ENCODE measurements at regions not wholly inside any gene's neighbourhood (a gene's known extent, or its start where the extent isn't known, plus 50 kb on each side); places are given as distances from the start of the nearest gene placed in this dataset.

DNA sequence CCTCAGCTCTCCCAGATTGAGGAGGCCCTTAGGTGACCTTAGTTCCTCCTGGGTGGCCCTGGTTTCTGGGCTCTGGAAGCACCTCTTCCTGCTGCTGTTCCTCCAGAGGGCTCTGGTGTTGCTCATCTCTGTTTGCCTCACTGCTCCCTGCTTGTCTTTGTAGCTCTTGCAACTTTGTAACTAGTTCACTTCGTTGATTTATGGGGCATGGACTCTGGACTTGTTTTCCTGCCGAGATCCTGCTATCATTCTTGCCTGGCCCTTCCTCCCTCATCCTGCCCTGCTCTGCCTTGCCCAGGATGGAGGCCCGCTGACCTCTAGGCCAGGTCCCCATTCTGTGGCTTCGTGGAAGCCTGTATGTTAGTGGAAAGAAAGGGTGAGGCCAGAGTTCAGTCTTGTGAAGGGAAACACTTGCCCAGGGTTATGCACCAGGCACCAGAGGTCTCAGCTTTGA, 169.3 kb downstream of the MACROH2A1 start (continued):
- TF ChIP-seq REL (CRISPR knock-in tag; conservative IDR thresholded peaks at IDR 0.05) (no peak), ZNF138 (CRISPR knock-in tag; IDR thresholded peaks at IDR 0.05; ENCODE audit: low read depth) (no peak), MIXL1 (CRISPR knock-in tag; IDR thresholded peaks at IDR 0.05) (0 out of 2 replicates have a peak, but pooled peaks have one; percentile 56), KDM5B (CRISPR knock-in tag; IDR thresholded peaks at IDR 0.05; ENCODE audit: borderline replicate concordance) (no peak), FOXK1 (CRISPR knock-in tag; IDR thresholded peaks at IDR 0.05; ENCODE audit: borderline replicate concordance, low read depth) (peak; percentile 54; the same call in 1 of the 2 replicates), NFRKB (IDR thresholded peaks at IDR 0.05) (no peak), ZNF772 (CRISPR knock-in tag; IDR thresholded peaks at IDR 0.05) (no peak), HIVEP1 (CRISPR knock-in tag; IDR thresholded peaks at IDR 0.05) (no peak), CBX5 (CRISPR knock-in tag; IDR thresholded peaks at IDR 0.05; ENCODE audit: borderline replicate concordance) (no peak), ZNF383 (CRISPR knock-in tag; IDR thresholded peaks at IDR 0.05; ENCODE audit: borderline replicate concordance) (no peak), ZSCAN31 (CRISPR knock-in tag; IDR thresholded peaks at IDR 0.05; ENCODE audit: low read depth) (no peak), ZNF547 (CRISPR knock-in tag; IDR thresholded peaks at IDR 0.05) (no peak), POGZ (CRISPR knock-in tag; IDR thresholded peaks at IDR 0.05) (peak; percentile 79; the same call in 1 of the 2 replicates), WIZ (CRISPR knock-in tag; IDR thresholded peaks at IDR 0.05) (no peak), HOXA3 (CRISPR knock-in tag; IDR thresholded peaks at IDR 0.05) (0 out of 2 replicates have a peak, but pooled peaks have one; percentile 30), ZNF777 (CRISPR knock-in tag; IDR thresholded peaks at IDR 0.05) (no peak), LCORL (IDR thresholded peaks at IDR 0.05) (no peak), LCORL (CRISPR knock-in tag; IDR thresholded peaks at IDR 0.05) (peak; percentile 44; the same call in 1 of the 2 replicates), SMAD3 (CRISPR knock-in tag; IDR thresholded peaks at IDR 0.05) (no peak), ZNF605 (CRISPR knock-in tag; IDR thresholded peaks at IDR 0.05) (no peak)
- TF ChIP-seq, protein P1, sequence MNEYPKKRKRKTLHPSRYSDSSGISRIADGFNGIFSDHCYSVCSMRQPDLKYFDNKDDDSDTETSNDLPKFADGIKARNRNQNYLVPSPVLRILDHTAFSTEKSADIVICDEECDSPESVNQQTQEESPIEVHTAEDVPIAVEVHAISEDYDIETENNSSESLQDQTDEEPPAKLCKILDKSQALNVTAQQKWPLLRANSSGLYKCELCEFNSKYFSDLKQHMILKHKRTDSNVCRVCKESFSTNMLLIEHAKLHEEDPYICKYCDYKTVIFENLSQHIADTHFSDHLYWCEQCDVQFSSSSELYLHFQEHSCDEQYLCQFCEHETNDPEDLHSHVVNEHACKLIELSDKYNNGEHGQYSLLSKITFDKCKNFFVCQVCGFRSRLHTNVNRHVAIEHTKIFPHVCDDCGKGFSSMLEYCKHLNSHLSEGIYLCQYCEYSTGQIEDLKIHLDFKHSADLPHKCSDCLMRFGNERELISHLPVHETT (CRISPR knock-in tag; conservative IDR thresholded peaks at IDR 0.05): no peak
- TF ChIP-seq, protein P2, sequence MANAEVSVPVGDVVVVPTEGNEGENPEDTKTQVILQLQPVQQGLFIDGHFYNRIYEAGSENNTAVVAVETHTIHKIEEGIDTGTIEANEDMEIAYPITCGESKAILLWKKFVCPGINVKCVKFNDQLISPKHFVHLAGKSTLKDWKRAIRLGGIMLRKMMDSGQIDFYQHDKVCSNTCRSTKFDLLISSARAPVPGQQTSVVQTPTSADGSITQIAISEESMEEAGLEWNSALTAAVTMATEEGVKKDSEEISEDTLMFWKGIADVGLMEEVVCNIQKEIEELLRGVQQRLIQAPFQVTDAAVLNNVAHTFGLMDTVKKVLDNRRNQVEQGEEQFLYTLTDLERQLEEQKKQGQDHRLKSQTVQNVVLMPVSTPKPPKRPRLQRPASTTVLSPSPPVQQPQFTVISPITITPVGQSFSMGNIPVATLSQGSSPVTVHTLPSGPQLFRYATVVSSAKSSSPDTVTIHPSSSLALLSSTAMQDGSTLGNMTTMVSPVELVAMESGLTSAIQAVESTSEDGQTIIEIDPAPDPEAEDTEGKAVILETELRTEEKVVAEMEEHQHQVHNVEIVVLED (CRISPR knock-in tag; IDR thresholded peaks at IDR 0.05; ENCODE audit: borderline replicate concordance): no peak
- TF ChIP-seq, protein P3, sequence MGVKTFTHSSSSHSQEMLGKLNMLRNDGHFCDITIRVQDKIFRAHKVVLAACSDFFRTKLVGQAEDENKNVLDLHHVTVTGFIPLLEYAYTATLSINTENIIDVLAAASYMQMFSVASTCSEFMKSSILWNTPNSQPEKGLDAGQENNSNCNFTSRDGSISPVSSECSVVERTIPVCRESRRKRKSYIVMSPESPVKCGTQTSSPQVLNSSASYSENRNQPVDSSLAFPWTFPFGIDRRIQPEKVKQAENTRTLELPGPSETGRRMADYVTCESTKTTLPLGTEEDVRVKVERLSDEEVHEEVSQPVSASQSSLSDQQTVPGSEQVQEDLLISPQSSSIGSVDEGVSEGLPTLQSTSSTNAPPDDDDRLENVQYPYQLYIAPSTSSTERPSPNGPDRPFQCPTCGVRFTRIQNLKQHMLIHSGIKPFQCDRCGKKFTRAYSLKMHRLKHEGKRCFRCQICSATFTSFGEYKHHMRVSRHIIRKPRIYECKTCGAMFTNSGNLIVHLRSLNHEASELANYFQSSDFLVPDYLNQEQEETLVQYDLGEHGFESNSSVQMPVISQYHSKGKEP (CRISPR knock-in tag; IDR thresholded peaks at IDR 0.05): no peak
- TF ChIP-seq, protein P4, sequence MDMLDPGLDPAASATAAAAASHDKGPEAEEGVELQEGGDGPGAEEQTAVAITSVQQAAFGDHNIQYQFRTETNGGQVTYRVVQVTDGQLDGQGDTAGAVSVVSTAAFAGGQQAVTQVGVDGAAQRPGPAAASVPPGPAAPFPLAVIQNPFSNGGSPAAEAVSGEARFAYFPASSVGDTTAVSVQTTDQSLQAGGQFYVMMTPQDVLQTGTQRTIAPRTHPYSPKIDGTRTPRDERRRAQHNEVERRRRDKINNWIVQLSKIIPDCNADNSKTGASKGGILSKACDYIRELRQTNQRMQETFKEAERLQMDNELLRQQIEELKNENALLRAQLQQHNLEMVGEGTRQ (IDR thresholded peaks at IDR 0.05; ENCODE audit: low read depth, low read length): no peak
- TF ChIP-seq, protein P4 (CRISPR knock-in tag; IDR thresholded peaks at IDR 0.05; ENCODE audit: borderline replicate concordance): no peak
- TF ChIP-seq, protein P5, sequence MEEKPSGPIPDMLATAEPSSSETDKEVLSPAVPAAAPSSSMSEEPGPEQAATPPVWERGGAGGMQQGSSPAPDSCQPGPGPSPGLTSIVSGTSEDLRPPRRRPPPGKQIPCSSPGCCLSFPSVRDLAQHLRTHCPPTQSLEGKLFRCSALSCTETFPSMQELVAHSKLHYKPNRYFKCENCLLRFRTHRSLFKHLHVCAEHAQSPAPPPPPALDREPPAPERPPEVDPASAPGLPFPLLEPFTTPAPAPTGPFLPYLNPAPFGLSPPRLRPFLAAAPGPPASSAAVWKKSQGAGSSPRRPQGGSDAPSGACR (CRISPR knock-in tag; IDR thresholded peaks at IDR 0.05): no peak; the same call in 1 of the 2 replicates

Measured in HepG2 (cell line).